ENCODE measurements at regions not wholly inside any gene's neighbourhood (a gene's known extent, or its start where the extent isn't known, plus 50 kb on each side); places are given as distances from the start of the nearest gene placed in this dataset.

DNA sequence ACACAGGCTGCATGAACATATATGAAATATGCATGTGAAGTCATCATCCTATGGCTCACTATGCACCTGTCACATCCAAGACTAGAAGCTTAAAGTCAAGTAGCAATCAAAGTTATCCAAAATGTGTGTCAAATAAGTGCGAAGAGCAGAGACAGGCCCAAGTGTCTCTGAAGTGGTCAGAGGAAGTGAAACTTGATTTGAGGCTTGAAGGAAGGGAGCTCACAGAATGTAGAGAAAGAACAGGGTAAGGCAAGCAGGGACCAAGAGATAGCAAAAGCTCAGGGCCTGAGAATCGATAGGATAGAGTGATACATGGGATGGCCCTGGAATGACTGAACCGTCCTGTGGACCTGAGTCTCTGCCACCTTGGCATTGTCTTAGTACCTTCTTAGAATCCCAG is 274.3 kb upstream of the TRPC7 start:
- POLR2A ChIA-PET, result no interaction called here
- CTCF ChIA-PET, result no interaction called here
- H3K4me1 ChIP-seq (ENCODE audit: control insufficient read depth, insufficient read depth, low read length), result no peaks in the 10 kb centered on the region
- no peak overlapping the region for H3K27ac ChIP-seq (ENCODE audit: extremely low read depth, low read depth, low read length)
- H3K9me3 ChIP-seq (ENCODE audit: control insufficient read depth, insufficient read depth, low read depth, low read length), result no peaks in the 10 kb centered on the region
- no peak for TF ChIP-seq ZNF416 (tag by site-specific recombination; IDR thresholded peaks at IDR 0.05)
- H3K4me3 ChIP-seq (ENCODE audit: low read depth, low read length), result no peak overlapping the region
- H3K36me3 ChIP-seq (ENCODE audit: control insufficient read depth in 2 of 2, insufficient read depth in 1 of 2, low read length in 2 of 2), result no peaks in the 10 kb centered on the region

DNA sequence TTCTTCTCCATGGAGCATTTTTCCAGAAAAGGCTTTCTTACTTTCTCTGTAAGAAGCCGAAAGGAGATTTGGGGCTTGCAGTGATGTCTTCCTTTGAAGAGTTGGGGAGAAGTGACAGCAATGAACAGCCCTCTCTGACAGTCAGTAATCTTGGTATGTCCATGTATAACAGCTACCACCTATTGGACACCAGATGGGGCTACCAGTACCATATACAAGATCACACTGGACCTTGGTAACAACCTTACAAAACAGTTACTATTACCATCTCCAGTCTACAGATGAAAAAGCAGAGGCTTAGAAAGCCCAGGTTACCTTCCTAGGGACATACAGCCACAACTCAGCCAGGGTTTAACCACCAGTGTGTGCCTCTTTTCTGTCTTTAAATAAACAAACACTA is 272.7 kb upstream of the TRPC7 start:
- POLR2A ChIA-PET, result no interaction called here

DNA sequence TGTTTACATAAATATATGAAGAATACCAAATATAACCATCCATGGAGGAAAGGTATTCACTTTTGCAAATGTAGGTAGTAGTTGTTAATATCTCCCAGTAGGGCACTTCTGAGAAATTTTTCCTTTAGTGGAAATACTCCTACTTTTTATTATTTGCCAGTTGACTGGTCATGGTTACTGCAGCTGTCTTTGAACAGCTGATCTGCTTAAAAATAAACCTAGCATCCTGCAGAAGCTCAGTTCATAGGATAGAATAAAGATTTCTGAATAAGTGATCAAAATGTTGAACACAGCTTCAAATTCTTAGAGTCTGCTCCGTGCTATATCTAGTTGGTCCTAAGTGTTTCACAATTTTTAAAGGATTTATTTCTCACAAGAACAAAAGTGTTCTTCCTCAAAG is 270.7 kb upstream of the TRPC7 start:
- H3K4me1 ChIP-seq (ENCODE audit: control insufficient read depth, insufficient read depth, low read length), result no peaks in the 10 kb centered on the region; the same call in 1 of the 2 replicates
- POLR2A ChIA-PET, result no interaction called here
- H3K9me3 ChIP-seq (ENCODE audit: control insufficient read depth, insufficient read depth, low read depth, low read length), result no peaks in the 10 kb centered on the region
- CTCF ChIA-PET, result interaction anchor here (0.6 to 1.1 kb wide), 3 partner anchors 28 to 387 kb away, joined by 3 to 6 read pairs (median 5); no protein-coding TSS in a partner anchor
- H3K27ac ChIP-seq (ENCODE audit: extremely low read depth, low read depth, low read length), result no peak overlapping the region
- no peak overlapping the region for H3K4me3 ChIP-seq (ENCODE audit: low read depth, low read length)
- no peaks in the 10 kb centered on the region for H3K36me3 ChIP-seq (ENCODE audit: control insufficient read depth in 2 of 2, insufficient read depth in 1 of 2, low read length in 2 of 2)
- no peak for TF ChIP-seq ZNF837 (tag by site-specific recombination; IDR thresholded peaks at IDR 0.05)
- TF ChIP-seq ZFP41 (tag by site-specific recombination; IDR thresholded peaks at IDR 0.05; ENCODE audit: borderline replicate concordance), result no peak
- no peak for TF ChIP-seq ZNF335 (tag by site-specific recombination; conservative IDR thresholded peaks at IDR 0.05)
- TF ChIP-seq PRDM1 (tag by site-specific recombination; IDR thresholded peaks at IDR 0.05), result no peak
- no peak for TF ChIP-seq ZNF626 (tag by site-specific recombination; IDR thresholded peaks at IDR 0.05)
- TF ChIP-seq ZNF600 (tag by site-specific recombination; IDR thresholded peaks at IDR 0.05), result no peak
- no peak for TF ChIP-seq ZBTB7A (tag by site-specific recombination; IDR thresholded peaks at IDR 0.05; ENCODE audit: low read depth)
- TF ChIP-seq, protein P1, sequence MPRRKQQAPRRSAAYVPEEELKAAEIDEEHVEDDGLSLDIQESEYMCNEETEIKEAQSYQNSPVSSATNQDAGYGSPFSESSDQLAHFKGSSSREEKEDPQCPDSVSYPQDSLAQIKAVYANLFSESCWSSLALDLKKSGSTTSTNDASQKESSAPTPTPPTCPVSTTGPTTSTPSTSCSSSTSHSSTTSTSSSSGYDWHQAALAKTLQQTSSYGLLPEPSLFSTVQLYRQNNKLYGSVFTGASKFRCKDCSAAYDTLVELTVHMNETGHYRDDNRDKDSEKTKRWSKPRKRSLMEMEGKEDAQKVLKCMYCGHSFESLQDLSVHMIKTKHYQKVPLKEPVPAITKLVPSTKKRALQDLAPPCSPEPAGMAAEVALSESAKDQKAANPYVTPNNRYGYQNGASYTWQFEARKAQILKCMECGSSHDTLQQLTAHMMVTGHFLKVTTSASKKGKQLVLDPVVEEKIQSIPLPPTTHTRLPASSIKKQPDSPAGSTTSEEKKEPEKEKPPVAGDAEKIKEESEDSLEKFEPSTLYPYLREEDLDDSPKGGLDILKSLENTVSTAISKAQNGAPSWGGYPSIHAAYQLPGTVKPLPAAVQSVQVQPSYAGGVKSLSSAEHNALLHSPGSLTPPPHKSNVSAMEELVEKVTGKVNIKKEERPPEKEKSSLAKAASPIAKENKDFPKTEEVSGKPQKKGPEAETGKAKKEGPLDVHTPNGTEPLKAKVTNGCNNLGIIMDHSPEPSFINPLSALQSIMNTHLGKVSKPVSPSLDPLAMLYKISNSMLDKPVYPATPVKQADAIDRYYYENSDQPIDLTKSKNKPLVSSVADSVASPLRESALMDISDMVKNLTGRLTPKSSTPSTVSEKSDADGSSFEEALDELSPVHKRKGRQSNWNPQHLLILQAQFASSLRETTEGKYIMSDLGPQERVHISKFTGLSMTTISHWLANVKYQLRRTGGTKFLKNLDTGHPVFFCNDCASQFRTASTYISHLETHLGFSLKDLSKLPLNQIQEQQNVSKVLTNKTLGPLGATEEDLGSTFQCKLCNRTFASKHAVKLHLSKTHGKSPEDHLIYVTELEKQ (tag by site-specific recombination; IDR thresholded peaks at IDR 0.05; ENCODE audit: borderline replicate concordance), result no peak
- no peak for TF ChIP-seq ZBTB21 (tag by site-specific recombination; IDR thresholded peaks at IDR 0.05)
- TF ChIP-seq ZNF830 (tag by site-specific recombination; IDR thresholded peaks at IDR 0.05; ENCODE audit: low read depth), result no peak
- TF ChIP-seq, protein P2, sequence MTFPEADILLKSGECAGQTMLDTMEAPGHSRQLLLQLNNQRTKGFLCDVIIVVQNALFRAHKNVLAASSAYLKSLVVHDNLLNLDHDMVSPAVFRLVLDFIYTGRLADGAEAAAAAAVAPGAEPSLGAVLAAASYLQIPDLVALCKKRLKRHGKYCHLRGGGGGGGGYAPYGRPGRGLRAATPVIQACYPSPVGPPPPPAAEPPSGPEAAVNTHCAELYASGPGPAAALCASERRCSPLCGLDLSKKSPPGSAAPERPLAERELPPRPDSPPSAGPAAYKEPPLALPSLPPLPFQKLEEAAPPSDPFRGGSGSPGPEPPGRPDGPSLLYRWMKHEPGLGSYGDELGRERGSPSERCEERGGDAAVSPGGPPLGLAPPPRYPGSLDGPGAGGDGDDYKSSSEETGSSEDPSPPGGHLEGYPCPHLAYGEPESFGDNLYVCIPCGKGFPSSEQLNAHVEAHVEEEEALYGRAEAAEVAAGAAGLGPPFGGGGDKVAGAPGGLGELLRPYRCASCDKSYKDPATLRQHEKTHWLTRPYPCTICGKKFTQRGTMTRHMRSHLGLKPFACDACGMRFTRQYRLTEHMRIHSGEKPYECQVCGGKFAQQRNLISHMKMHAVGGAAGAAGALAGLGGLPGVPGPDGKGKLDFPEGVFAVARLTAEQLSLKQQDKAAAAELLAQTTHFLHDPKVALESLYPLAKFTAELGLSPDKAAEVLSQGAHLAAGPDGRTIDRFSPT (tag by site-specific recombination; IDR thresholded peaks at IDR 0.05), result no peak
- no peak for TF ChIP-seq MEIS1 (CRISPR knock-in tag; IDR thresholded peaks at IDR 0.05; ENCODE audit: borderline replicate concordance)
- TF ChIP-seq FEZF1 (tag by site-specific recombination; IDR thresholded peaks at IDR 0.05), result no peak
- TF ChIP-seq ZNF248 (tag by site-specific recombination; IDR thresholded peaks at IDR 0.05), result no peak

More for the DNA sequence above, 272.7 kb upstream of the TRPC7 start:
- H3K27ac ChIP-seq (ENCODE audit: extremely low read depth, low read depth, low read length), result no peak overlapping the region
- TF ChIP-seq ZNF514 (tag by site-specific recombination; IDR thresholded peaks at IDR 0.05), result no peak
- no peak for TF ChIP-seq ZNF555 (tag by site-specific recombination; conservative IDR thresholded peaks at IDR 0.05)
- H3K36me3 ChIP-seq (ENCODE audit: control insufficient read depth in 2 of 2, insufficient read depth in 1 of 2, low read length in 2 of 2), result no peaks in the 10 kb centered on the region
- H3K4me3 ChIP-seq (ENCODE audit: low read depth, low read length), result no peak overlapping the region
- CTCF ChIA-PET, result interaction anchor here (0.6 to 1.6 kb wide), 3 partner anchors 9 to 1255 kb away, joined by 3 to 11 read pairs (median 3); no protein-coding TSS in a partner anchor
- no peaks in the 10 kb centered on the region for H3K9me3 ChIP-seq (ENCODE audit: control insufficient read depth, insufficient read depth, low read depth, low read length)
- no peaks in the 10 kb centered on the region for H3K4me1 ChIP-seq (ENCODE audit: control insufficient read depth, insufficient read depth, low read length)

Data from HEK293 (cell line).